H9 (cell line): ENCODE measurements at regions not wholly inside any gene's neighbourhood (a gene's known extent, or its start where the extent isn't known, plus 50 kb on each side); places are given as distances from the start of the nearest gene placed in this dataset.

Experiments
- DNase-seq: peaks from one replicate; pipeline ENCODE4 v3.0.0-alpha.2; 2017
- H2AFZ ChIP-seq: one replicate; pipeline ENCODE4 v1.6.1; 2013; ENCODE audit warnings: mild to moderate bottlenecking, low read length, control low read depth, moderate library complexity
- H2AK5ac ChIP-seq: 2 replicates; pipeline ENCODE4 v1.6.1; 2013; ENCODE audit warnings: low read length, control low read depth, mixed read lengths; ENCODE audit not compliant: insufficient read length
- H2BK120ac ChIP-seq: one replicate; pipeline ENCODE4 v1.6.1; 2013; ENCODE audit warnings: low read depth, mild to moderate bottlenecking, low read length, control low read depth, inconsistent platforms; ENCODE audit not compliant: poor library complexity, severe bottlenecking
- H2BK12ac ChIP-seq: 2 replicates; pipeline ENCODE4 v1.6.1; 2013; ENCODE audit warnings: low read length, control low read depth, mixed read lengths, low read depth; ENCODE audit not compliant: insufficient read length
- H2BK15ac ChIP-seq: 2 replicates; pipeline ENCODE4 v1.6.1; 2013; ENCODE audit warnings: low read depth, low read length, control low read depth
- H2BK20ac ChIP-seq: one replicate; pipeline ENCODE4 v1.6.1; 2013; ENCODE audit warnings: low read depth, mild to moderate bottlenecking, low read length, control low read depth, inconsistent platforms; ENCODE audit not compliant: poor library complexity, severe bottlenecking
- H2BK5ac ChIP-seq: 2 replicates; pipeline ENCODE4 v1.6.1; 2013; ENCODE audit warnings: low read length, control low read depth, mixed read lengths; ENCODE audit not compliant: insufficient read length
- H3K14ac ChIP-seq: 2 replicates; pipeline ENCODE4 v1.6.1; 2013; ENCODE audit warnings: low read length, control low read depth; ENCODE audit not compliant: insufficient read depth
- H3K18ac ChIP-seq: 2 replicates; pipeline ENCODE4 v1.6.1; 2013; ENCODE audit warnings: low read depth, mild to moderate bottlenecking, mixed read lengths, low read length, control low read depth; ENCODE audit not compliant: insufficient read length
- H3K23ac ChIP-seq: 2 replicates; pipeline ENCODE4 v1.6.1; 2013; ENCODE audit warnings: low read length, control low read depth, mixed read lengths, low read depth; ENCODE audit not compliant: insufficient read length
- H3K23me2 ChIP-seq: 2 replicates; pipeline ENCODE4 v1.6.1; 2013; ENCODE audit warnings: low read depth, mild to moderate bottlenecking, mixed read lengths, low read length, control low read depth; ENCODE audit not compliant: insufficient read length, poor library complexity, severe bottlenecking
- H3K27ac ChIP-seq: 2 replicates; pipeline ENCODE4 v1.5.1; 2013; ENCODE audit warnings: low read length, control low read depth, mixed read lengths, low read depth; ENCODE audit not compliant: insufficient read length
- H3K27me3 ChIP-seq: 2 replicates; pipeline ENCODE4 v1.6.1; 2013; ENCODE audit warnings: low read length, control low read depth, inconsistent platforms; ENCODE audit not compliant: insufficient read depth
- H3K4ac ChIP-seq: 2 replicates; pipeline ENCODE4 v1.6.1; 2013; ENCODE audit warnings: low read depth, mild to moderate bottlenecking, control low read depth, inconsistent platforms, low read length, moderate library complexity
- H3K4me1 ChIP-seq: 2 replicates; pipeline ENCODE4 v1.6.1; 2013; ENCODE audit warnings: low read length, control low read depth, inconsistent platforms; ENCODE audit not compliant: insufficient read depth
- H3K4me2 ChIP-seq: 2 replicates; pipeline ENCODE4 v1.6.1; 2013; ENCODE audit warnings: low read length, control low read depth, mixed read lengths; ENCODE audit not compliant: insufficient read length, insufficient read depth
- H3K56ac ChIP-seq: 2 replicates; pipeline ENCODE4 v1.6.1; 2013; ENCODE audit warnings: low read depth, mild to moderate bottlenecking, mixed read lengths, low read length, control low read depth; ENCODE audit not compliant: insufficient read length
- H3K79me1 ChIP-seq: 2 replicates; pipeline ENCODE4 v1.6.1; 2013; ENCODE audit warnings: low read depth, mild to moderate bottlenecking, moderate library complexity, low read length, control low read depth, inconsistent platforms; ENCODE audit not compliant: insufficient read depth, poor library complexity, severe bottlenecking
- H3K79me2 ChIP-seq: 2 replicates; pipeline ENCODE4 v1.6.1; 2013; ENCODE audit warnings: low read length, control low read depth, inconsistent platforms; ENCODE audit not compliant: insufficient read depth
- H3K9ac ChIP-seq: 2 replicates; pipeline ENCODE4 v1.6.1; 2013; ENCODE audit warnings: low read length, control low read depth, mixed read lengths; ENCODE audit not compliant: insufficient read length; ENCODE audit errors: extremely low read depth
- H3K9me3 ChIP-seq: one replicate; pipeline ENCODE4 v1.6.1; 2013; ENCODE audit warnings: low read depth, low read length, inconsistent platforms; ENCODE audit not compliant: control insufficient read depth
- H3T11ph ChIP-seq: one replicate; pipeline ENCODE4 v1.6.1; 2013; ENCODE audit warnings: mild to moderate bottlenecking, low read length, control low read depth, inconsistent platforms
- H4K20me1 ChIP-seq: one replicate; pipeline ENCODE4 v1.6.1; 2013; ENCODE audit not compliant: control insufficient read depth, insufficient read length, insufficient read depth
- H4K5ac ChIP-seq: 2 replicates; pipeline ENCODE4 v1.6.1; 2013; ENCODE audit warnings: low read depth, mild to moderate bottlenecking, mixed read lengths, low read length, control low read depth; ENCODE audit not compliant: insufficient read length
- H4K8ac ChIP-seq: replicated peaks from 2 replicates; pipeline ENCODE4 v1.6.1; 2013; ENCODE audit warnings: low read length, control low read depth, mixed read lengths, low read depth; ENCODE audit not compliant: insufficient read length
- H4K91ac ChIP-seq: 2 replicates; pipeline ENCODE4 v1.6.1; 2013; ENCODE audit warnings: low read depth, mild to moderate bottlenecking, moderate library complexity, mixed read lengths, low read length, control low read depth; ENCODE audit not compliant: insufficient read length
- H3K27ac Mint-ChIP-seq, 3 experiments: 2 replicates in 2 of 3; 3 replicates in 1 of 3; pipeline ENCODE4 v1.8.0; 2020 to 2021; ENCODE audit warnings: mixed read lengths in 3 of 3, mild to moderate bottlenecking in 1 of 3, moderate library complexity in 1 of 3
- H3K27me3 Mint-ChIP-seq: 2 replicates; pipeline ENCODE4 v1.8.0; 2021; ENCODE audit warnings: low read depth, mild to moderate bottlenecking, moderate library complexity, mixed read lengths
- H3K36me3 Mint-ChIP-seq, 3 experiments: 2 replicates in 2 of 3; 3 replicates in 1 of 3; pipeline ENCODE4 v1.8.0; 2020 to 2021; ENCODE audit warnings: low read depth in 3 of 3, mixed read lengths in 3 of 3; ENCODE audit not compliant: insufficient read depth in 1 of 3
- H3K4me1 Mint-ChIP-seq, 2 experiments: 2 replicates each; pipeline ENCODE4 v1.8.0; 2020; ENCODE audit warnings: mixed read lengths in 2 of 2
- H3K4me3 Mint-ChIP-seq, 2 experiments: 2 replicates in 1 of 2; 3 replicates in 1 of 2; pipeline ENCODE4 v1.8.0; 2020 to 2021; ENCODE audit warnings: mild to moderate bottlenecking in 2 of 2, mixed read lengths in 2 of 2, moderate library complexity in 1 of 2
- H3K9me3 Mint-ChIP-seq, 2 experiments: 2 replicates in 1 of 2; 3 replicates in 1 of 2; pipeline ENCODE4 v1.8.0; 2020; ENCODE audit warnings: mild to moderate bottlenecking in 2 of 2, mixed read lengths in 2 of 2, moderate library complexity in 1 of 2
- CTCF ChIP-seq: fragments of 200-600 bp; sonication (generic); conservative IDR thresholded peaks from 3 replicates; pipeline ENCODE4 v1.8.0; 2021; ENCODE audit warnings: antibody characterized with exemption, mild to moderate bottlenecking

- no peaks in the 10 kb centered on the region for H3K27me3 ChIP-seq
- H2AK5ac ChIP-seq, result no peak overlapping the region
- no peaks in the 10 kb centered on the region for H3K9me3 ChIP-seq
- no peak overlapping the region for H3K4me3 Mint-ChIP-seq
- H3K4me2 ChIP-seq, result no peak overlapping the region
- H3K36me3 Mint-ChIP-seq, result no peaks in the 10 kb centered on the region
- no peak overlapping the region for H3K4ac ChIP-seq
- H3K23me2 ChIP-seq, result no peaks in the 10 kb centered on the region
- no peak overlapping the region for H2BK20ac ChIP-seq
- no peaks in the 10 kb centered on the region for H3K9me3 Mint-ChIP-seq
- no peak overlapping the region for H3K18ac ChIP-seq
- no peaks in the 10 kb centered on the region for H3K79me2 ChIP-seq
- no peaks in the 10 kb centered on the region for H4K20me1 ChIP-seq
- no peak for TF ChIP-seq CTCF
- H2BK12ac ChIP-seq, result no peak overlapping the region
- H3K9ac ChIP-seq, result no peak overlapping the region
- no peak overlapping the region for H3K56ac ChIP-seq
- H2AFZ ChIP-seq, result no peak overlapping the region
- H3K4me1 ChIP-seq, result no peaks in the 10 kb centered on the region; the same call in 1 of the 2 replicates
- no peaks in the 10 kb centered on the region for H3K27me3 Mint-ChIP-seq
- no peak overlapping the region for H4K91ac ChIP-seq
- no peaks in the 10 kb centered on the region for H3K79me1 ChIP-seq
- H3K4me1 Mint-ChIP-seq, result peaks cover 18 to 19% of the 10 kb centered on the region in 2 experiments
- H4K5ac ChIP-seq, result no peak overlapping the region
- no peak overlapping the region for H3K27ac ChIP-seq
- no peak overlapping the region for H3K27ac Mint-ChIP-seq
- H2BK120ac ChIP-seq, result no peak overlapping the region
- DNase-seq, result no peak
- H2BK15ac ChIP-seq, result no peak overlapping the region
- no peak overlapping the region for H4K8ac ChIP-seq
- no peak overlapping the region for H3K14ac ChIP-seq
- no peak overlapping the region for H3T11ph ChIP-seq
- no peak overlapping the region for H2BK5ac ChIP-seq
- no peak overlapping the region for H3K23ac ChIP-seq
Measured at GRCh38 chr12:13581031-13581430, 384.5 kb downstream of the EMP1 start.
